ENCODE measurements at regions not wholly inside any gene's neighbourhood (a gene's known extent, or its start where the extent isn't known, plus 50 kb on each side); places are given as distances from the start of the nearest gene placed in this dataset.

- TF ChIP-seq CTCF (IDR thresholded peaks at IDR 0.05) (no peak), POLR2A (IDR thresholded peaks at IDR 0.05) (no peak), POLR2AphosphoS5 (IDR thresholded peaks at IDR 0.05) (no peak)
These were observed 121.7 kb upstream of the TNFAIP3 start for GRCh38 chr6:137745321-137745720.

All from upper lobe of left lung (tissue), 4 donors.